Osteoblast (primary cell): ENCODE measurements at regions not wholly inside any gene's neighbourhood (a gene's known extent, or its start where the extent isn't known, plus 50 kb on each side); places are given as distances from the start of the nearest gene placed in this dataset.
"Not testable (repeated sequence)": the region's sequence is repeated elsewhere in the genome, so short reads cannot be mapped to it uniquely, and the experiment has no call there.

Experiments
- DNase-seq: peaks from one replicate; pipeline ENCODE4 v3.0.0; 2011; ENCODE audit warnings: low spot score, mixed read lengths; ENCODE audit not compliant: insufficient read length; ENCODE audit errors: missing footprints
- H2AFZ ChIP-seq: 2 replicates; pipeline ENCODE4 v1.6.0; 2011; ENCODE audit warnings: mild to moderate bottlenecking, low read length
- H3K27ac ChIP-seq: 2 replicates; pipeline ENCODE4 v1.5.1; 2011; ENCODE audit warnings: mild to moderate bottlenecking, low read depth, low read length, moderate library complexity
- H3K27me3 ChIP-seq: 2 replicates; pipeline ENCODE4 v1.6.0; 2012; ENCODE audit warnings: mild to moderate bottlenecking, control low read depth, inconsistent platforms, low read length, moderate library complexity; ENCODE audit not compliant: insufficient read depth
- H3K36me3 ChIP-seq: 2 replicates; pipeline ENCODE4 v1.5.1; 2011; ENCODE audit warnings: mild to moderate bottlenecking, low read length, control low read depth, moderate library complexity; ENCODE audit not compliant: insufficient read depth
- H3K4me1 ChIP-seq: 2 replicates; pipeline ENCODE4 v1.5.1; 2011; ENCODE audit warnings: mild to moderate bottlenecking, low read length, control low read depth, moderate library complexity; ENCODE audit not compliant: insufficient read depth
- H3K4me2 ChIP-seq: 2 replicates; pipeline ENCODE4 v1.6.0; 2011; ENCODE audit warnings: mild to moderate bottlenecking, low read length; ENCODE audit not compliant: insufficient read depth
- H3K4me3 ChIP-seq: fragments of 200-600 bp; sonication (generic); 3 replicates; pipeline ENCODE4 v1.5.1; 2012; ENCODE audit warnings: mild to moderate bottlenecking, low read length, inconsistent platforms; ENCODE audit not compliant: insufficient read depth
- H3K79me2 ChIP-seq: 2 replicates; pipeline ENCODE4 v1.6.0; 2012; ENCODE audit warnings: mild to moderate bottlenecking, low read length, control low read depth, inconsistent platforms; ENCODE audit not compliant: insufficient read depth
- H3K9me3 ChIP-seq: 2 replicates; pipeline ENCODE4 v1.5.1; 2011; ENCODE audit warnings: low read depth, low read length, control low read depth
- H4K20me1 ChIP-seq: 2 replicates; pipeline ENCODE4 v1.6.0; 2012; ENCODE audit warnings: mild to moderate bottlenecking, low read length, control low read depth; ENCODE audit not compliant: insufficient read depth
- TF ChIP-seq, protein P1 (sequence below): IDR thresholded peaks from 2 replicates; pipeline ENCODE4 v1.5.1; 2011; ENCODE audit warnings: mild to moderate bottlenecking, low read depth, low read length, moderate library complexity; ENCODE audit errors: extremely low read depth

DNA sequence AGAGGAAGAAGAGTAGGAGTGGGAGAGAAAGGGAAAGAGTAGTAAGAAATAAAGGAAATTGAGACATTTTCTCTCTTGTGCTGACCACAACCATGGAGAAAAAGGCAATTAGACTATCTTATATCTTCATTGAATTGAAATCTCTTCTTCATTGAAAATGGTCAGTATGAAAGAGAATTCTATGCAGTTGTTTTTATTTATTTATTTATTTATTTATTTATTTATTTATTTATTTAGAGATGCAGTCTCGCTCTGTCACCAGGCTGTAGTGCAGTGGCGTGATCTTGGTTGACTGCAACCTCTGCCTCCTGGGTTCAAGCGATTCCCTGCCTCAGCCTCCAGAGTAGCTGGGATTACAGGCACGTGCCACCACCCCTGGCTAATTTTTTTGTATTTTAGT, 447.1 kb downstream of the PTPRC start:
- Histone ChIP-seq H3K4me2 (no peak overlapping the region), H4K20me1 (no peaks in the 10 kb centered on the region), H3K79me2 (no peaks in the 10 kb centered on the region), H3K36me3 (no peaks in the 10 kb centered on the region), H3K27me3 (no peaks in the 10 kb centered on the region), H2AFZ (no peak overlapping the region), H3K9me3 (no peaks in the 10 kb centered on the region), H3K27ac (no peak overlapping the region), H3K4me3 (no peak overlapping the region), H3K4me1 (no peaks in the 10 kb centered on the region)
- DNase-seq = no peak
- TF ChIP-seq, protein P1, sequence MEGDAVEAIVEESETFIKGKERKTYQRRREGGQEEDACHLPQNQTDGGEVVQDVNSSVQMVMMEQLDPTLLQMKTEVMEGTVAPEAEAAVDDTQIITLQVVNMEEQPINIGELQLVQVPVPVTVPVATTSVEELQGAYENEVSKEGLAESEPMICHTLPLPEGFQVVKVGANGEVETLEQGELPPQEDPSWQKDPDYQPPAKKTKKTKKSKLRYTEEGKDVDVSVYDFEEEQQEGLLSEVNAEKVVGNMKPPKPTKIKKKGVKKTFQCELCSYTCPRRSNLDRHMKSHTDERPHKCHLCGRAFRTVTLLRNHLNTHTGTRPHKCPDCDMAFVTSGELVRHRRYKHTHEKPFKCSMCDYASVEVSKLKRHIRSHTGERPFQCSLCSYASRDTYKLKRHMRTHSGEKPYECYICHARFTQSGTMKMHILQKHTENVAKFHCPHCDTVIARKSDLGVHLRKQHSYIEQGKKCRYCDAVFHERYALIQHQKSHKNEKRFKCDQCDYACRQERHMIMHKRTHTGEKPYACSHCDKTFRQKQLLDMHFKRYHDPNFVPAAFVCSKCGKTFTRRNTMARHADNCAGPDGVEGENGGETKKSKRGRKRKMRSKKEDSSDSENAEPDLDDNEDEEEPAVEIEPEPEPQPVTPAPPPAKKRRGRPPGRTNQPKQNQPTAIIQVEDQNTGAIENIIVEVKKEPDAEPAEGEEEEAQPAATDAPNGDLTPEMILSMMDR = no peak

DNA sequence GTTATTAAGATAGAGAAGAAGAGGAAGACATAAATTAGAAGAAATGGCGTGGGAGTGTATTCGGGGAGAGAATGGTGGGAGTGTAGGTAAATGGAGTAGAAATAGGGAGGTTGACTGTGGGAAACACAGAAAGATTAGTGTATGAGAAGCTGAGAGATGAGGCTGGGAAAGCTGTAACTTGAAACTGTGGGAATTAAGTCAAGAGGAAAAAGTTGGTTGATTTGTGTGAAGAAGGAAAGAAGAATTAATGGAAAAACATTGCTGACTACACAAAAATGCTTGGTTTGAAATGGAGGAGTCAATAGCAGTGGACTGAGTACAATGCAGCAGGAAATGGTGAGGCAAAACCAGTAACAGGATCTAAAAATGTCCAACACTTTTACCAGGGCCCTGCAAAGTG, 448.3 kb downstream of the PTPRC start:
- TF ChIP-seq, protein P1 = no peak
- no peak overlapping the region for H3K27ac ChIP-seq
- no peak overlapping the region for H2AFZ ChIP-seq
- no peaks in the 10 kb centered on the region for H3K4me1 ChIP-seq
- no peak overlapping the region for H3K4me3 ChIP-seq
- DNase-seq = no peak
- no peaks in the 10 kb centered on the region for H3K79me2 ChIP-seq
- no peaks in the 10 kb centered on the region for H3K27me3 ChIP-seq
- H3K4me2 ChIP-seq = no peak overlapping the region
- H4K20me1 ChIP-seq = no peaks in the 10 kb centered on the region
- no peaks in the 10 kb centered on the region for H3K36me3 ChIP-seq
- no peaks in the 10 kb centered on the region for H3K9me3 ChIP-seq

DNA sequence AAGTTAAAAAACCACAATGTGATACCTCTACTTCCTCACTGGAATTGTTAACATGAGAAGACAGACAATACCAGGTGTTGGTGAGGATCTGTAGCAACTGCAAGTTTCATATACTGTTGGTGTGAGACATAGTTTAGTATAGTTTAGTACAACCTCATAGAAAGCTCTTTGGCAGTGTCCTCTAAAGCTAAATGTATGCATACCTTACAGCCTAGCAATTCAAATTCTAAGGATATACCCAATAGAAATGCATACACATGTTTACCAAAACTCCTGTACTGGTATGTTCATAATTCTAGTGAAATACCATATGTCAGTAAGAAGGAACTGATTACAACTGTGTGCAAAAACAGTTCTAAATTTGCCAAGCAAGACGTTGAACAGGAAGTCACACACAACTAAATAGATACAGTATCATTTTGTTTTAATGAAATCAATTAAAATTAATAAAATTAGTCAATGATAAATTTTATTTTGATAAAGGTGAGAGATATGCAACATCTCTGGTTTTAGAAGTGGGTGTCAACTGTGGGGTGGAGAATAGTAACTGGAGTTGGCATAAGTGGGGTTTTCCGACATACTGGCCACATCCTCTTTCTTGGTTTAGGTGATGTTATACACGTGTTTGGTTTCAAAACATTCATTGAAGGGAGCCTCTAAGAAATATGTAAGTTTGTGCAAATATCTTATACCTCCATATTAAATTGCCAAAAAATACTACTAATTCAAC, 450.7 kb downstream of the PTPRC start:
- Histone ChIP-seq H3K27ac (no peak overlapping the region), H3K4me3 (no peak overlapping the region), H3K27me3 (no peaks in the 10 kb centered on the region), H3K79me2 (no peaks in the 10 kb centered on the region), H3K9me3 (no peaks in the 10 kb centered on the region), H4K20me1 (no peaks in the 10 kb centered on the region), H3K4me1 (no peaks in the 10 kb centered on the region), H3K4me2 (no peak overlapping the region), H3K36me3 (no peaks in the 10 kb centered on the region), H2AFZ (no peak overlapping the region)
- TF ChIP-seq, protein P1 = no peak
- DNase-seq = no peak

DNA sequence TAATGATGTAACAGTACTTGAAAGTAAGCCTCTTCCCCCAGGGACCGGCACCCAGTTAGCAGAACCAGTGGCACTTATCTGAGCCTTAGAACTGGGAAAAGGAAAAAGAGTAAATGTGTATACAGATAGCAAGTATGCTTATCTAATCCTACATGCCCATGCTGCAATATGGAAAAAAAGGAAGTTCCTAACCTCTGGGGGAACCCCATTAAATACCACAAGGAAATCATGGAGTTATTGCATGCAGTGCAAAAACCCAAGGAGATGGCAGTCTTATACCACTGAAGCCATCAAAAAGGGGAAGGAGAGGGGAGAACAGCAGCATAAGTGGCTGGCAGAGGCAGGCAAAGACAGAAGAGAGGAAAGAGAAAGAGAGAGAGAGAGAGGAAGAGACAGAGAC, 456.8 kb downstream of the PTPRC start:
- not testable (repeated sequence) for H3K27ac ChIP-seq, H3K27me3 ChIP-seq, H3K9me3 ChIP-seq, H3K4me3 ChIP-seq, DNase-seq, H3K79me2 ChIP-seq, H3K4me1 ChIP-seq, H3K4me2 ChIP-seq, H2AFZ ChIP-seq, H4K20me1 ChIP-seq, H3K36me3 ChIP-seq
